Uterus (tissue), 2 donors: ENCODE measurements at regions not wholly inside any gene's neighbourhood (a gene's known extent, or its start where the extent isn't known, plus 50 kb on each side); places are given as distances from the start of the nearest gene placed in this dataset.
"Not testable (repeated sequence)": the region's sequence is repeated elsewhere in the genome, so short reads cannot be mapped to it uniquely, and the experiment has no call there.

Experiments used
- POLR2A ChIP-seq, 2 donors: fragments of 450-650 bp; IDR thresholded peaks; one replicate each; pipeline ENCODE4 v1.6.1; 2016; ENCODE audit warnings: antibody characterized with exemption in 2 of 2, mild to moderate bottlenecking in 1 of 2, moderate library complexity in 1 of 2
- TF ChIP-seq, protein P1 (sequence below), 4 experiments: fragments of 200-600 bp in 2 of 4; fragments of 450-650 bp in 2 of 4; sonication (generic) in 2 of 4; IDR thresholded peaks; one replicate each; pipeline ENCODE4 v1.5.1; 2016 to 2019; ENCODE audit warnings: antibody characterized with exemption in 4 of 4, mild to moderate bottlenecking in 2 of 4, moderate library complexity in 1 of 4

DNA sequence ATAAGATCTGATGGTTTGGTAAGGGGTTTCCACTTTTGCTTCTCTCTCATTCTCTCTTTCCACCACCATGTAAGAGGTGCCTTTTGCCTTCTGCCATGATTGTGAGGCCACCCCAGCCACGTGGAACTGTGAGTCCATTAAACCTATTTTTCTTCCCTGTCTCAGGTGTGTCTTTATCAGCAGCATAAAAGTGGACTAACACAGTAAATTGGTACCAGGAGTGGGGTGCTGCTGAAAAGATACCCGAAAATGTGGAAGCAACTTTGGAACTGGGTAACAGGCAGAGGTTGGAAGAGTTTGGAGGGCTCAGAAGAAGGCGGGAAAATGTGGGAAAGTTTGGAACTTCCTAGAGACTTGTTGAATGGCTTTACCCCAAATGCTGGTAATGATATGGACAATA is 226.4 kb upstream of the MSX2 start:
- TF ChIP-seq, protein P1, sequence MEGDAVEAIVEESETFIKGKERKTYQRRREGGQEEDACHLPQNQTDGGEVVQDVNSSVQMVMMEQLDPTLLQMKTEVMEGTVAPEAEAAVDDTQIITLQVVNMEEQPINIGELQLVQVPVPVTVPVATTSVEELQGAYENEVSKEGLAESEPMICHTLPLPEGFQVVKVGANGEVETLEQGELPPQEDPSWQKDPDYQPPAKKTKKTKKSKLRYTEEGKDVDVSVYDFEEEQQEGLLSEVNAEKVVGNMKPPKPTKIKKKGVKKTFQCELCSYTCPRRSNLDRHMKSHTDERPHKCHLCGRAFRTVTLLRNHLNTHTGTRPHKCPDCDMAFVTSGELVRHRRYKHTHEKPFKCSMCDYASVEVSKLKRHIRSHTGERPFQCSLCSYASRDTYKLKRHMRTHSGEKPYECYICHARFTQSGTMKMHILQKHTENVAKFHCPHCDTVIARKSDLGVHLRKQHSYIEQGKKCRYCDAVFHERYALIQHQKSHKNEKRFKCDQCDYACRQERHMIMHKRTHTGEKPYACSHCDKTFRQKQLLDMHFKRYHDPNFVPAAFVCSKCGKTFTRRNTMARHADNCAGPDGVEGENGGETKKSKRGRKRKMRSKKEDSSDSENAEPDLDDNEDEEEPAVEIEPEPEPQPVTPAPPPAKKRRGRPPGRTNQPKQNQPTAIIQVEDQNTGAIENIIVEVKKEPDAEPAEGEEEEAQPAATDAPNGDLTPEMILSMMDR (IDR thresholded peaks at IDR 0.05) = not testable (repeated sequence)
- not testable (repeated sequence) for TF ChIP-seq POLR2A (IDR thresholded peaks at IDR 0.05)
